SH-SY5Y (cell line): ENCODE measurements at regions not wholly inside any gene's neighbourhood (a gene's known extent, or its start where the extent isn't known, plus 50 kb on each side); places are given as distances from the start of the nearest gene placed in this dataset.

Source experiments
- GATA2 ChIP-seq: IDR thresholded peaks from 2 replicates; pipeline ENCODE4 v1.6.1; 2011; ENCODE audit warnings: mild to moderate bottlenecking, low read depth, low read length
- GATA3 ChIP-seq: IDR thresholded peaks from 2 replicates; pipeline ENCODE4 v1.6.1; 2011; ENCODE audit warnings: low read depth, mild to moderate bottlenecking, low read length, moderate library complexity

GRCh38 chr10:63677001-63677400 lies 155.8 kb downstream of the REEP3 start:
- TF ChIP-seq GATA2 (no peak), GATA3 (no peak)
